ENCODE measurements at regions not wholly inside any gene's neighbourhood (a gene's known extent, or its start where the extent isn't known, plus 50 kb on each side); places are given as distances from the start of the nearest gene placed in this dataset.

GRCh38 chr5:135705941-135706466 is 127.2 kb upstream of the CXCL14 start:
- TF ChIP-seq CTCF (IDR thresholded peaks at IDR 0.05; ENCODE audit: low read length), result no peak
- TF ChIP-seq EZH2 (IDR thresholded peaks at IDR 0.05; ENCODE audit: borderline replicate concordance, low read length), result no peak
